Esophagus squamous epithelium (tissue), 4 donors: ENCODE measurements at regions not wholly inside any gene's neighbourhood (a gene's known extent, or its start where the extent isn't known, plus 50 kb on each side); places are given as distances from the start of the nearest gene placed in this dataset.

ENCODE experiments used
- POLR2A ChIP-seq, 4 donors: fragments of 450-650 bp; IDR thresholded peaks; one replicate each; pipeline ENCODE4 v1.6.1; 2017; ENCODE audit warnings: antibody characterized with exemption in 4 of 4, mild to moderate bottlenecking in 4 of 4, moderate library complexity in 3 of 4
- TF ChIP-seq, protein P1 (sequence below), 6 experiments: fragments of 450-650 bp in 4 of 6; fragments of 200-600 bp in 2 of 6; sonication (generic) in 2 of 6; IDR thresholded peaks; one replicate each; pipeline ENCODE4 v1.5.1; 2016 to 2019; ENCODE audit warnings: antibody characterized with exemption in 6 of 6, mild to moderate bottlenecking in 4 of 6, moderate library complexity in 4 of 6

DNA sequence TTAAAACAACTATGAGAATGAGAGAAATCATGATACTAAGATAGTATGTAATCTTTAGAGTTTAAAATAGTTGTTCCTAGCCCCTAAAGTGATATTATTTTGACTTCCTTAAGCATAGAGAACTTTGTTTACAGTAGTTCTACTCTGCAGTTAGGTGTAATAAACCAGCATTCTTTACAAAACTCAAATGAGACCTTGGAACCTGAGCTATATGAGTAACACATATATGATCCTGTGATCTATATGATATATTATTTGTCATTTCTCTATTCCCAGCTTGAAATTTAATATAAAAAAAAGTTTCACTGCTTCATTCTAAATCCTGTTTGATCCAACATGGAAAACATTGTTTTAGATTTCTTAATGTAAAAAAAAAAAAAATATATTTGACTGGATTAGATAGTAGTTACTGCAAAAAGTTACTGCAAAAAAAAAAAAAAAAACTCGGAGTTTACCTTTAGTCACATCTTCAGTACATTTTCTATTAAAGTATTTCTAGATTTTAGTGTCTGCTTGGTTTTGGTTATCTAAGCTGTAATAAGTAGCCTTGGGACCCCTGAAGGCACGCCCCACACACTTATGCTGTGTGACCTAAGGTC is 463.8 kb downstream of the USP25 start:
- TF ChIP-seq, protein P1, sequence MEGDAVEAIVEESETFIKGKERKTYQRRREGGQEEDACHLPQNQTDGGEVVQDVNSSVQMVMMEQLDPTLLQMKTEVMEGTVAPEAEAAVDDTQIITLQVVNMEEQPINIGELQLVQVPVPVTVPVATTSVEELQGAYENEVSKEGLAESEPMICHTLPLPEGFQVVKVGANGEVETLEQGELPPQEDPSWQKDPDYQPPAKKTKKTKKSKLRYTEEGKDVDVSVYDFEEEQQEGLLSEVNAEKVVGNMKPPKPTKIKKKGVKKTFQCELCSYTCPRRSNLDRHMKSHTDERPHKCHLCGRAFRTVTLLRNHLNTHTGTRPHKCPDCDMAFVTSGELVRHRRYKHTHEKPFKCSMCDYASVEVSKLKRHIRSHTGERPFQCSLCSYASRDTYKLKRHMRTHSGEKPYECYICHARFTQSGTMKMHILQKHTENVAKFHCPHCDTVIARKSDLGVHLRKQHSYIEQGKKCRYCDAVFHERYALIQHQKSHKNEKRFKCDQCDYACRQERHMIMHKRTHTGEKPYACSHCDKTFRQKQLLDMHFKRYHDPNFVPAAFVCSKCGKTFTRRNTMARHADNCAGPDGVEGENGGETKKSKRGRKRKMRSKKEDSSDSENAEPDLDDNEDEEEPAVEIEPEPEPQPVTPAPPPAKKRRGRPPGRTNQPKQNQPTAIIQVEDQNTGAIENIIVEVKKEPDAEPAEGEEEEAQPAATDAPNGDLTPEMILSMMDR (IDR thresholded peaks at IDR 0.05): no peak
- TF ChIP-seq POLR2A (IDR thresholded peaks at IDR 0.05): no peak
